ENCODE measurements at regions not wholly inside any gene's neighbourhood (a gene's known extent, or its start where the extent isn't known, plus 50 kb on each side); places are given as distances from the start of the nearest gene placed in this dataset.

DNA sequence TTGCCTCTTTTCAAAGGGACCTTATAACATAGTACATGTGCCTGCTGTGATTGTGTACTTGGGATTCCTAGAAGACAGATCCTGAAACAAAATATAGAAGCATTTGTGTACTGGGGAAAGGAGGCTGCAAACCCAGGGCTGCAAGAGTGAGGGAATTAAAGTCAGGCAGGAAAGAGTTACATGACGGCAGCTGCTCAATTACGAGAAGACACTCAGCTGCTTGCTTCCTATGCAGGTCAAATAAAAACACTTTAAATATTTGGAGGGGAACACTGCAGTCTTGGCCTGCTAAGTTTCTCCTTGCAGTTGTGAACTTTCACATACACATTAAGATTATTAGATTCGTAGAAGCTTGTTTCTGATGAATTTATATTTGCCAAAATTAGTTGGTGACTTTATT is 191.9 kb upstream of the CXCL13 start:
- H3K9me3 ChIP-seq (ENCODE audit: control insufficient read depth, insufficient read depth, low read length), result no peaks in the 10 kb centered on the region
- H3K27ac ChIP-seq (ENCODE audit: low read length), result no peak overlapping the region
- intact Hi-C loops (cut with micrococcal nuclease), result no loop called here
- Mint-ChIP-seq H3K4me1 (no peaks in the 10 kb centered on the region), H3K27ac (no peak overlapping the region), H3K4me3 (no peak overlapping the region), H3K9me3 (no peaks in the 10 kb centered on the region), H3K36me3 (no peaks in the 10 kb centered on the region), H3K27me3 (ENCODE audit: low read depth in 2 of 2) (peaks cover 17 to 53% of the 10 kb centered on the region in 2 donors)
- no peak for DNase-seq
- H3K27me3 ChIP-seq (ENCODE audit: control insufficient read depth, insufficient read depth, low read length), result no peaks in the 10 kb centered on the region
- H3K4me1 ChIP-seq (ENCODE audit: control insufficient read depth, insufficient read depth, low read length), result no peaks in the 10 kb centered on the region
- TF ChIP-seq, protein P1, sequence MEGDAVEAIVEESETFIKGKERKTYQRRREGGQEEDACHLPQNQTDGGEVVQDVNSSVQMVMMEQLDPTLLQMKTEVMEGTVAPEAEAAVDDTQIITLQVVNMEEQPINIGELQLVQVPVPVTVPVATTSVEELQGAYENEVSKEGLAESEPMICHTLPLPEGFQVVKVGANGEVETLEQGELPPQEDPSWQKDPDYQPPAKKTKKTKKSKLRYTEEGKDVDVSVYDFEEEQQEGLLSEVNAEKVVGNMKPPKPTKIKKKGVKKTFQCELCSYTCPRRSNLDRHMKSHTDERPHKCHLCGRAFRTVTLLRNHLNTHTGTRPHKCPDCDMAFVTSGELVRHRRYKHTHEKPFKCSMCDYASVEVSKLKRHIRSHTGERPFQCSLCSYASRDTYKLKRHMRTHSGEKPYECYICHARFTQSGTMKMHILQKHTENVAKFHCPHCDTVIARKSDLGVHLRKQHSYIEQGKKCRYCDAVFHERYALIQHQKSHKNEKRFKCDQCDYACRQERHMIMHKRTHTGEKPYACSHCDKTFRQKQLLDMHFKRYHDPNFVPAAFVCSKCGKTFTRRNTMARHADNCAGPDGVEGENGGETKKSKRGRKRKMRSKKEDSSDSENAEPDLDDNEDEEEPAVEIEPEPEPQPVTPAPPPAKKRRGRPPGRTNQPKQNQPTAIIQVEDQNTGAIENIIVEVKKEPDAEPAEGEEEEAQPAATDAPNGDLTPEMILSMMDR (IDR thresholded peaks at IDR 0.05), result no peak
- H3K4me3 ChIP-seq (ENCODE audit: low read length), result no peak overlapping the region
- WGBS (ENCODE audit: insufficient coverage), result 88% methylated on average over 2 of the region's 3 CpGs
- ATAC-seq, result no peak
- H3K36me3 ChIP-seq (ENCODE audit: control insufficient read depth, insufficient read depth, low read length), result no peaks in the 10 kb centered on the region

DNA sequence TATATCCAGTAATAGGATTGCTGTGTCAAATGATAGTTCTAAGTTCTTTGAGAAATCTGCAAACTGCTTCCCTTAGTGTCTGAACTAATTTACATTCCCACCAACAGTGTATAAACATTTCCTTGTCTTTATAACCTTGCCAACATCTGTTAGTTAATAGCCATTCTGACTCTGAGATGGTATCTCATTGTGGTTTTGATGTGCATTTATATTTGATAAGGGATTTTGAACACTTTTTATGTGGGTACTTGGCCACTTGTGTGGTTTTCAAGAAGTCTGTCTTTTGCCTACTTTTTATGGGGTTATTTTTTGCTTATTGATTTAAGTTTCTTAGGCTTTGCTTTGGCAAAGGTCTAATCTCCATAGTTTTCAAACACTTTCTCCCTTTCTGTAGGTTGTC is 189.9 kb upstream of the CXCL13 start:
- TF ChIP-seq, protein P1 (IDR thresholded peaks at IDR 0.05), result no peak
- Mint-ChIP-seq H3K27ac (no peak overlapping the region), H3K4me3 (no peak overlapping the region), H3K9me3 (no peaks in the 10 kb centered on the region), H3K27me3 (ENCODE audit: low read depth in 2 of 2) (peaks cover 17 to 48% of the 10 kb centered on the region in 2 donors), H3K36me3 (no peaks in the 10 kb centered on the region), H3K4me1 (no peaks in the 10 kb centered on the region)
- no peaks in the 10 kb centered on the region for H3K36me3 ChIP-seq (ENCODE audit: control insufficient read depth, insufficient read depth, low read length)
- H3K9me3 ChIP-seq (ENCODE audit: control insufficient read depth, insufficient read depth, low read length), result no peaks in the 10 kb centered on the region
- H3K4me1 ChIP-seq (ENCODE audit: control insufficient read depth, insufficient read depth, low read length), result no peaks in the 10 kb centered on the region
- DNase-seq (no peak), ATAC-seq (no peak)
- no peak overlapping the region for H3K4me3 ChIP-seq (ENCODE audit: low read length)
- no peak overlapping the region for H3K27ac ChIP-seq (ENCODE audit: low read length)
- intact Hi-C loops (cut with micrococcal nuclease), result no loop called here
- H3K27me3 ChIP-seq (ENCODE audit: control insufficient read depth, insufficient read depth, low read length), result no peaks in the 10 kb centered on the region

DNA sequence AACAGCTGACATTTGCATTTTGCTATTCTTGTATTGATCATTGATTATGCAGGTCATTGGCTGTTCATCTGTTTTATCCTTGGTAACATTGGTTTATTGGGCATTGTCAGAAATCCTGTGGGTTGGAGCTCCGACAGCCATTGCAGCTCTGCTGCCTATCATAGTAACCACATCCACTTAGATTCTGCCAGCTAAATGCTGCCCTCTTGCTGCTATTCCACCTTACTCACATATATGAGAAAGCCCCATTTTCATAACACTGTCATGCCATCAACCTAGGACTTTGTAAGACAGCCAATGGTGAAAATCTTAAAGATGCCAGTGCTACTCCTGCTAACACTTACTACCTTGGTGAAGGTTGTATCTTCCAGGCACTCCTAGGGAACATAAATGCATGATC is 187.3 kb upstream of the CXCL13 start:
- Histone ChIP-seq H3K9me3 (ENCODE audit: control insufficient read depth, insufficient read depth, low read length) (no peaks in the 10 kb centered on the region), H3K27me3 (ENCODE audit: control insufficient read depth, insufficient read depth, low read length) (no peaks in the 10 kb centered on the region), H3K36me3 (ENCODE audit: control insufficient read depth, insufficient read depth, low read length) (no peaks in the 10 kb centered on the region), H3K27ac (ENCODE audit: low read length) (no peak overlapping the region), H3K4me1 (ENCODE audit: control insufficient read depth, insufficient read depth, low read length) (no peaks in the 10 kb centered on the region), H3K4me3 (ENCODE audit: low read length) (no peak overlapping the region)
- no peaks in the 10 kb centered on the region for H3K4me1 Mint-ChIP-seq
- H3K36me3 Mint-ChIP-seq, result no peaks in the 10 kb centered on the region
- H3K4me3 Mint-ChIP-seq, result no peak overlapping the region
- TF ChIP-seq, protein P1 (IDR thresholded peaks at IDR 0.05), result no peak
- 7% methylated on average over 1 of the region's 1 CpG for WGBS (ENCODE audit: insufficient coverage)
- peak in 1 of 3 donors; percentile 51 for ATAC-seq
- no peaks in the 10 kb centered on the region for H3K9me3 Mint-ChIP-seq
- peak in 1 of 2 donors; percentile 10 for DNase-seq
- intact Hi-C loops (cut with micrococcal nuclease), result no loop called here
- H3K27me3 Mint-ChIP-seq (ENCODE audit: low read depth in 2 of 2), result peaks cover 12 to 26% of the 10 kb centered on the region in 2 donors
- no peak overlapping the region for H3K27ac Mint-ChIP-seq

DNA sequence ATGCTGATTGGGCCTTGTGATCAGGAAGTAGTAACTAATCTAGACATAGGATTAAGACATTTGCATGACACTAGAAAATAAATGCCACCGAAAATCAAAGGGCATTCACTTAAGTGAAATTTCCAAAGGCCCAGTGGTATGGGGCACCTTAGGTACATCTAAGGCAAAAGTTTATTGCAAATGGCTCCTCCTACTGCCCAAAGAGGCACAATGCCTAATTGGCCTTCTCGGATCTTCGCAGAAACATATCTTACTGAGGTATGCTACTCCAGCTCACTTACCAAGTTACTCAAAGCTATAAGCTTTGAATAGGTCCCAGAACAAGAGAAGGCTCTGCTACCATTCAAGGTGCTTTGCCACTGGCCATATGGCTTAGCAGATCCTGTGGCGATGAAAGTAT is 174.8 kb upstream of the CXCL13 start:
- no peak overlapping the region for H3K4me3 Mint-ChIP-seq
- WGBS (ENCODE audit: insufficient coverage), result 94% methylated on average over 4 of the region's 4 CpGs
- intact Hi-C loops (cut with micrococcal nuclease), result loop anchor here (5.0 kb wide), 1 partner anchor 189 kb away; no protein-coding TSS in a partner anchor

More for the DNA sequence above, 174.8 kb upstream of the CXCL13 start:
- Mint-ChIP-seq H3K4me1 (peaks cover 0 to 5% of the 10 kb centered on the region in 2 donors), H3K36me3 (no peaks in the 10 kb centered on the region), H3K27ac (no peak overlapping the region), H3K27me3 (ENCODE audit: low read depth in 2 of 2) (peaks cover 2 to 8% of the 10 kb centered on the region in 2 donors), H3K9me3 (no peaks in the 10 kb centered on the region)
- Histone ChIP-seq H3K9me3 (ENCODE audit: control insufficient read depth, insufficient read depth, low read length) (no peaks in the 10 kb centered on the region), H3K27ac (ENCODE audit: low read length) (no peak overlapping the region), H3K4me3 (ENCODE audit: low read length) (no peak overlapping the region), H3K27me3 (ENCODE audit: control insufficient read depth, insufficient read depth, low read length) (no peaks in the 10 kb centered on the region), H3K4me1 (ENCODE audit: control insufficient read depth, insufficient read depth, low read length) (no peaks in the 10 kb centered on the region), H3K36me3 (ENCODE audit: control insufficient read depth, insufficient read depth, low read length) (no peaks in the 10 kb centered on the region)
- DNase-seq (no peak), ATAC-seq (no peak)
- TF ChIP-seq, protein P1 (IDR thresholded peaks at IDR 0.05), result no peak

Measured in natural killer cell (primary cell).